ENCODE measurements at regions not wholly inside any gene's neighbourhood (a gene's known extent, or its start where the extent isn't known, plus 50 kb on each side); places are given as distances from the start of the nearest gene placed in this dataset.
A peak's percentile ranks its signal among the peaks of the same experiment; 100 is the strongest.

DNA sequence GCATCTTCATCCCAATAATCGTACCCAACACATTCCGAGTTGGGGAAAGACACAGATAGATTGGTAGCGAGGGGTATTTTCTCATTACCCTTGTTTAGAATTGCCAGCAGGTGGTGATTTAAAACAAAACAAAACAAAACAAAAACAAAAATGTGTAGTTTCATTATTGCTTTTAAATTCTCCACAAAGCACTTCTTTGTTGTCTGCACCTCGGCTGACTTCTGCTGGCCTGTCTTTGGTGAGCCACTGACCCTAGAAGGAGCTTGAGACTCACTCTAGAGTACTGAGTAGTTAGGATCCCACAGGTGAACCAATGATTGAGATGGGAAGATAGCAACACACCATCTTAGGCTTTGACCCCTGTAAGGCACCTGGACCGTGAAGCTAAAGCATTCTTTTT is 105.4 kb upstream of the BET1 start:
- no peak for DNase-seq

DNA sequence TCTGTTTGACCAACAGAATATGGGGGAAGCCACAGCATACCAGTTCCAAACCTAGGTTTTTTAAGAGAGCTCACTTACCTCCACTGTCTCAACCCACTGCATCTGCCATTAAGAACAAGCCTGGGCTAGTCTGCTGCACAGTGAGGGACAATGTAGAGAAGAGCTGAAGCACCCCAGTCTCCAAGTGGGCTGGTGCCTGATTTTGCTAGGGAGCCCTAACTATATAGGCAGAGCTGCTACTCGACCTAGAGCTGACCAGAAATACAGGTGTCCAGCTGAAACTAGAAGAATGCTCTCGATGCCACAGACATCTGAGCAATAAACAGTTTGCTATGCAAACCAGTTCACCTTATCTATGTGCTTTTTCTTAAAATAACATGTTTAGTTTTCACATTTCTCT is 106.9 kb upstream of the BET1 start:
- DNase-seq, result no peak

DNA sequence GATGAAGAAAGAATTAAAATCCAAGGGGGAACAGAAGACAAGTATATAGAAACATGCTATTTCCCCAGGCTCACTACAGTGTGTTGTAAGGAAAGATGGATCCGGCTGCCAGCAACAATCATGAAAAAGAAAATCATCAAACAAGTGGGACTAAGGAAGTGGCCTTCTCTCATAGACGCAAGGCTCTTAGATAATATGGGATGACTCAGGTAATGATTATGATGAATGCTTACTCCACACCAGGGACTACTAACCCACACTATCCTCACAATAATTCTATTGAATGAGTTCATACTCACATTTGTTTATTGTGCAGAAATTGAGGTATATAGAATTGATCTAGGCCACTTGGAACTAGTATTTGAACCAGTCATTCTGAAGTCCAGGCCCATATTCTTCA is 111.2 kb upstream of the BET1 start:
- DNase-seq, result peak; percentile 22

DNA sequence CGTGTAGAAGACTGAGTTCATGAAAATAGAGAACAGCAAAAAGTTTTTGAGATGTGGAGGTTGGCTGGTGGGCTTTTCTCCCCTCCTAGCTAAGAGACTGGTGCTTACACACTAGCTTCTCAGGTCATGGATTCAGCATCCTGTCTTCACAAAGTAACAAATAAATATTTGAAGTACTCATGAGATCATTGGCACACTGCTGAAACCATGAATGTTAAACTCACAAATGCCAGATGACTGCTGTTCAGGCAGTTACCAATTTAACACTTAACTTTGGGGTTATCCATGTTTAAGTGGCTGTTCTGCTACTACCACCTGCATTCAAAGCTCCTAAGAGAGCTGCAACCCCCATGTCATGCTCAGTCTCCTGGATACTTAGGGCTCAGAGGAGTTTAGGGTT is 119.0 kb upstream of the BET1 start:
- DNase-seq, result no peak

DNA sequence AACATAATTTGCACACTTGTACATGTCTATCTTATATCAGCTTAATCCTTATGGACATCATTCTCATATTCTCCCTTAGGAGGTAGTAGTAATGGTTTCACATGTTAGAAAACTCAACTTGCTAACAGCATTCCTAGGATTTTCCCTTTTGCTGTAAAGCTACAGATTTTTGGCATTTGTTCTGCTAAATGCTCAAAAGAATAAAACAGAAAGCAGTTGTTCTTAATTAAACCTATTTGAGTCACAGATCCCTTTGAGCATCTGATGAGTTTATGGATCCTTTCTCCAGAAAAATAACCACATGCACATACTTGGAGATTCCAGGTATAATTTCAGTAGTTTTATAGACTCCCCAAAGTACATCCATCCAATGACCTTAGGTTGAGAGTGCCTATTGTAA is 122.9 kb upstream of the BET1 start:
- peak; percentile 39 for DNase-seq

DNA sequence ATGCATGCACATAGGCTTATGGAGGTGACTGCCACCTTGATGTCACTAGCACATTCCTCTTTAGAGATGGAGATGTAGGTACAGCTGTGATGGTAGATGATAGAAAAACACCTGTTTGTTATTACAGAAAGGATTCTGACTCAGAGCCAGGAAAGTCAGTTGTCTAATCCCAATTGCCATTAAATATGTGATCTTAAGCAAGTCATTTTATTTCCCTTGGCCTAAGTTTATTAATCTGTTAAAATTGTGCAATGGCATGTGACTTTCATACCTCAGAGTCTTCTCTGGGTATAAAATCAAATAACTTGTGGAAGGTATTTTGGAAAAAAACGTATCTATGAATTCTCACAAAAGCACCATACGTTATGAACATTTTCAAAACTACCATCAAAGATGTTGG is 123.9 kb upstream of the BET1 start:
- no peak for DNase-seq

DNA sequence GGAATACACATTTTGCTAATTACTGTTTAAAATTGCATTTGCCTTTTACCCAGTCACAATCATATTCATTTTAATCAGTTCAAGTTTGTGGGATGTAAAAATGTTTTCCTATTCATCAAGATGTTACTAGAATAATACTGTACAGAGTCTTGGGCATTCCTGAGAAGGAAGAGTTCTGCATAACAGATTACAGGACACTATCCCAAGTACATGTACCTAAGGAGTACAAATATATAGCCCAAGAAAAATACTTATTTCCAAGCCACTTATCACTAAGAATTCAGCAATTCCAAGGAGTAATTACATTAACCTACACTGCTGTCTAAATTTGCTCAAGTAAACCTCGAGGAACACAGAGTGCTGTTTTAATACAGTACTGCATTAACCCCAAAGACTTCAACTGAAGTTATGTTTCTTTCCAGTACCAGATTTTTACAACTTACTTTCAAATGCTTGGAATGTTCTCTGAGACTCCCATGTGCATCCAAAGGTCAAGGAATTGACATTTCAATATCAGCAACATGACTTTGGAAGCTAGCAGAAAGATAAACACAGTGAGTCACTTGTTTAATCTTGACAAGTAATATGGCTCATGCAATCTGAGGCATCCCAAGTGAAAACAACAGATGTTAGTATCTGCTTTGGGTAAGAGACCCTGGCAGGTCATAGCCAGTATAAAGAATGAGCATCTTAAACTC is 125.4 kb upstream of the BET1 start:
- DNase-seq, result peak; percentile 85

DNA sequence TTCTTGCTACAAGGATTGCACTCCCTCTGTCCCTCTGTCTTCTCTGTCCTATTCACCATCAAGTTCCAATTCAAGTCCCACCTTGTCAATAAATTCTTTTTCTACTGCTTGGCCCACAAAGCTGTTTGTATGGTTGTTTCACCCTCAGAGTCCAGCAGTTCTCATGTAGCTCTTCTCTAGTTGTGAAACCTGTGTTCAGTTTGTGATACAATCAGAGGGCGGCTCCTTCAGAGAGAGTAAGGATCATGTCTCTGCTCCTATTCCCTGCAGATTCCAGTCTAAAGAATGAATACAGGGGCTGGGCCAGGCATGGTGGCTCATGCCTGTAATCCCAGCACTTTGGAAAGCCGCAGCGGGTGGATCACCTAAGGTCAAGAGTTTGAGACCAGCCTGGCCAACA is 126.6 kb upstream of the BET1 start:
- no peak for DNase-seq

DNA sequence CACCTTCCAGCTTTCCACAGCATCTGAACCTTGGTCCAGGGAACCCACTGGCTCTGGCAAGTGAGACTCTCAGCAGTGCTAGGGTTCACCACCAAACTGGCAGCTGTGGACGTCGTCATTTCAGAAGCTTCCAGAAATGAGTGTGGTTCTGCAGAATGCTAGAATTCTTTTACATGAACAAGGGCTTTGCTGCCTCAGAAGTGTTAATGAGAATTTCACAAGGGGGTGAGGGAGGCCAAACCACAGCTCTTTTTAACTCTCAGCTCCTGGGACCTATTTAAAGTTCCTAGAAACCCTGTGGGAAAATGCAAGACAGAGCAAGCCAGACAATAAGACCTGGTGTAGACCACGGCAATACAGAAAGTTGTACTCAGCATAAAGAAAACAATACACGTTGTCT is 129.3 kb upstream of the BET1 start:
- peak; percentile 38 for DNase-seq

DNA sequence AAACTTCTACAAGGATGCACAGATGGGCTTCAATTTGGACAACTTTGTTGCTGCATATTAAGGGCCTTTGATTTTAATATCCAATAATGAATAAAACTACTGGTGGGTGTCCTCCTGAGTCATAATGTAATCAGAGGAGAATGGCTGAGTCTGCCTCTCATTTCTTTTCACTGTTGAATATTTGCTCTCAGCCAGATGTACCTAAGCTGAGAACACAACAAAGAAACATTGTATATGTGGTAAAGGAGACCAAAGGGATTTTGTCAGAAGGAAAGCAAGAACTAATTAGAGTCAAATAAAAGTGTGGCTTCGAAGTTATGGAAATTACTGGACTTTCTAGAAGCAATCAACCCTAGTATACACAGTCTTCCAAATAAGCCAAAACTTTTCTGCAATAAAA is 131.0 kb upstream of the BET1 start:
- DNase-seq, result no peak

DNA sequence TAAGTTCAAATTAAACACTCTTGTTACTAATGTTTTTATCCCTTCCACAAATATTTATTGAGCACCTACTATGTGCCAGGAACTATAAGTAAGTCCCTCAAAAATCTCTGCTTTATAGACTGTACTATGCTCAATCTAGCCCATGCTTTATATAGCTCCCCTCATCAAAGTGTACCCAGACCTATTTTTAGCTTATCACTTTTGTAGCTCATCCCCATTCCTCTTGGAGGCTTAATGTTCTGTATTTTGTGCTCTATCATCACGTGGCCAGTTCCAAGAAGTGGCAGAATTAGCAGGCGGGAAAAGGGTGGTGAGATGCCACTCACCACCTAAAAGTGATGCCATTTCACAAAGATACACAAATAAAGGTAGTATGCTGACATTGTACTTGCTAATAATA is 138.1 kb upstream of the BET1 start:
- DNase-seq, result no peak

DNA sequence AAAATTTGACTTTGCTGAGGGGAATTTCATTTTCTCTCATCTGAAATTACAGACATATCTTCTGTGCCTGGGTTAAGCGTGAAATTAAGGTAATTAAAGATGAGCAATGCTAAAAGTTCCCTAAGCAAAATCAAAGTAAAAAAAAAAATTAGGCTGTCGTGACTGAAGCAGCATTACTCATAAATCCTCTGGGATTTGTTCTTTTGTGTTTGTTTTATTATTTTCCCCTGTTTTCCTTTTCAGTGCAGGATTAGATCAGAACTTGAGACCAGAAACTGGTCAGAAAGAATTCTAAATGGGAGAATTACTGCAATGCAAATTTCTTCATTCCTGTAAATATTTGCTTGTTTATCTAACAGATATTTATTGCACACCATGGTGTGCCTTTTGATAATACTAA is 141.4 kb upstream of the BET1 start:
- DNase-seq, result peak; percentile 53

DNA sequence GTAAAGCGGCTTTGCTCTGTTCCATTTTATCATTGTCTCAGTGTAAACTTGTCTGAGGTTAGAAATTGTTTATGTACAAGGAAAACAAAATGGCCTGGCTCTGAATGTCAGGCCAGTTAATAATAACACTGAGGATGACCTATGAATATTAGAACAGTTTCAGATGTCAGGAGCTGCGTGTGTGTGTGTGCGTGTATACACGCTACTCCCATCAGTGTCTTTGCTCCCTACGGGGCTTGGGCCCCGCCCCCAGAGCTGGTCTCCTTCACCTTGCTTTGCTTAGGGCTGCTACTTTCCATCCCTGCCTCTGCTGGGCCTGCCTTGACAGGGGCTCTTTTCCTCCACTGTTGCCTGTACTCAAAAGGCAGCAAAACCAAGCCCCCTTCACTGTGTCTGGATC is 142.3 kb upstream of the BET1 start:
- DNase-seq, result no peak

DNA sequence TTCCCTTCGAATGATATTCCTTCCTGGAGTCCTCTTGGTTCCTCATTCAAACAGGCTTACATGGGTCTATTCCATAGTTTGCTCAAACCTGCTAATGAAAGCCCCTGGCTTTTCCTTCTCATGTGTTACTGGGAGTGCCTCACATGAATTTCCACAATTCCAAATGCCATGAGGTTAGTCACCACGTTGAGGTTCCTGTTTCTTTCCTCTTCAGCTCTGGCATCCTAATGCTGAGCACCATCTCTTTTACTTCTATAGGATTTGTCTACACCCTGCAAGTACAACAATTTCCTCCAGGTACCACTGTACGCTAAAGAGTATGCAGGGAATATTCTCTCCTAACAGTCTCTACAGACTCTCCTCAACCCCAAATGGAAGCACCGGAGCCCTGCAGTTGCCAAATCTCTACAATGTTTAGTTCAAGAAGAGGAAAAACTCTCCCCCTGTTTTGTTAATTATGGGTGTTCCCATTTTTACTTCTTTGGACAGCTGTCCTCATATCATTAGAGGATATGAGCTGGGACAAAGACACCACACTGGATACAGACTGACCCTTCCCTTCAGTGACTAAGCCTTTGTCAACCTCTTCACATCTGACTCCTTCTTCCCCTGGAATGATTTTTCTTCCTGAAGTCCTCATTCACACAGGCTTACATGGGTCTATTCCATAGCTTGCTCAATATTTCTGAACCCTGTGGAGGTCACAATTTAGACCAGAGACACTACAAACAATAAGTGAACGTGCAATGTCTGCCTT is 145.8 kb upstream of the BET1 start:
- no peak for DNase-seq

DNA sequence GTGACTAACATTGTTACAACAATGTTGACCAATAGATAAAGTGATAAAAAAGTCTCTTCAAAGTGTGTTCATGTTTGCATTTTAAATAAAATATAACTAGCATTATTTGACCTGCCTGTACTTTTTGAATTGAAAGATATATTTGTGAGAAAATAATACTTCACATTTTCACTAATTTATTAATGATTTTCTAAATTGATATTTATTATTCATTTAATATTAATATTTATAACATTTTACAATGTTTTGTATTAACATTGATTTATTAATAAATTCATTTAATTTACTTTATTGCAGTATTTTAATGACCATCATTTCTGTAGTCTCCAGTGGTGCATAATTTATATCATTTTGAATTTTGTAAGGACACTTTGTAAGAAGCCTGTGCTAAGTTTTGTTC is 150.0 kb upstream of the BET1 start:
- DNase-seq, result no peak

DNA sequence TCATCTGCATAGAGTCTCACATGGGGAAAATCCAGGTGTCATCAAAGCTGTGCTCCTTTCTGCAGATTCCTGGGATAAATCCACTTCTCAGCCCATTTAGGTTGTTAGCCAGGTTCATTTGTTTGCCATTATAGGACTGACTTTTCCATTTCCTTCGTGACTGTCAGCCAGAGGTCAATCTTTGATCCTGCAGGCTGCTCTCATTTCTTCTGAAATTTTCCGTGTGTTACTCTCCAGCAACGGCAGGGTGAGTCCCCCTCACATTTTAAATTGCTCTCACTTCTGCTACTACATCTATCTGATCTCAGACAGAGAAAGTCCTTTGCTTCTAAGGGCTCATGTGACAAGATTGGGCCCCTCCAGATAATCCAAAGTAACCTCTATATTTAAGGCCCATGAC is 150.7 kb upstream of the BET1 start:
- no peak for DNase-seq

DNA sequence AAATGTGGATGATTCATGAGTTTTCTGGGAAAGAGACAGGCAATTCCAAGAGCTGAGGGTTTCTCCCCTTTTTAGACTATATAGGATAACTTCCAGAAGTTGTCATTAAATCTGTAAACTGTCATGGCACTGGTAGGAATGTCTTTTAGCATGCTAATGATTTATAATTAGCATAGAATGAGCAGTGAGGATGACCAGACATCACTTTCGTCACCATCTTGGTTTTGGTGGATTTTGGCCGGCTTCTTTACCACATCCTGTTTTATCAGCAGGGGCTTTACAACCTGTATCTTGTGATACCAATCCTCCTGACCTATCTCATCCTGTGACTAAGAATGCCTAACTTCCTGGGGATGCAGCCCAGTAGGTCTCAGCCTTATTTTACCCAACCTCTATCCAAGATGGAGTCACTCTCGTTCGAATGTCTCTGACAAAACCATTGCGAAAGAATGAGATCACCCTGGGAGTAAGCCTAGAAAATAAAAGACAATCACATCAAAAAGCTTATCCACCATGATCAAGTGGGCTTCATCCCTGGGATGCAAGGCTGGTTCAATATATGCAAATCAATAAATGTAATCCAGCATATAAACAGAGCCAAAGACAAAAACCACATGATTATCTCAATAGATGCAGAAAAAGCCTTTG is 153.6 kb upstream of the BET1 start:
- peak; percentile 81 for DNase-seq

DNA sequence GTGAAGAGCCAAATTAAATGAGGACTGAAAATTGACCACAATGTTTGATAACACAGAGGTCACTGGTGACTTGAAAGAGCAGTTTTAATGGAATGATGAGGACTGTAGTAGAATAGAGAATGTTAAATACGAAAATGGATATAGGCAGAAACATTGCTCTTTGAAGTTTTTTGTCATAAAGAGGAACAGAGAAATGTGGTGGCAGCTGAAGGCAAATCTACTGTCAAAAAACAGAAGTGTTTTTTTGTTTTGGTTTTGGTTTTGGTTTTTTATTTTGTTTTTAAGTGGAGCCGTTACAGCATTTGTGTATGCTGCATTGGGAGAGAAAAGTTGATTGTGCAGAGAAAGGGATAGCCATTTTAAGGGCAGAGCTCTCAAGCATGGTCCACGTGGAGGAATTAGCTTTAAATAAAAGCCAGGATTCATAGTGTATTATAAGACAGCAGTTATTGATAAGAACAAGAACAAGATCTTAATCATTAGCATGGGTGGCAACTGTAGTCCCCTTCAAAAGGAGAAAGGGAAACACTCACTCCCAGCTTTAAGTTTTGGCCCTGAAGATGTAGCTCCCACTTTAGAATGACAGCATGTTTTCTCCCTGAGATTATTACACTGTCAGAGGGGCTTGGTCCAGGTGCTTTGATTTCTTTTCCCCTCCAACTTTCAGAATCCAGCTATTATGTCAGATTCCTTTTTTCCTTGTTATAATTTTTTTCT is 156.7 kb upstream of the BET1 start:
- DNase-seq, result no peak

DNA sequence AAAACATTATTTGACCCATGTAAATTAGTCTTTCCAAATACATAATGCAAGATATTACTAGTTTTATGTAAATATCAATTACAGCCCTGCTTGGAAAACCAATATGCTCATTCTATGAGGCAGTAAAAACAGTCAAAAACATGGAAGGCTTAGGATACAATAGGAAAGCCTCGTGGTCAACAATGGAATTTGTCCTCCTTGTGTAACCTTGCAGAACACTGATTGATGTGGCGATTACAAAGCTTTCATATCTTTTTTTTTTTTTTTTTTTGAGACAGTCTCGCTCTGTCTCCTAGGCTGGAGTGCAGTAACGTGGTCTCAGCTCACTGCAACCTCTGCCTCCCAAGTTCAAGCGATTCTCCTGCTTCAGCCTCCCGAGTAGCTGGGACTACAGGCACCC is 157.3 kb upstream of the BET1 start:
- no peak for DNase-seq

DNA sequence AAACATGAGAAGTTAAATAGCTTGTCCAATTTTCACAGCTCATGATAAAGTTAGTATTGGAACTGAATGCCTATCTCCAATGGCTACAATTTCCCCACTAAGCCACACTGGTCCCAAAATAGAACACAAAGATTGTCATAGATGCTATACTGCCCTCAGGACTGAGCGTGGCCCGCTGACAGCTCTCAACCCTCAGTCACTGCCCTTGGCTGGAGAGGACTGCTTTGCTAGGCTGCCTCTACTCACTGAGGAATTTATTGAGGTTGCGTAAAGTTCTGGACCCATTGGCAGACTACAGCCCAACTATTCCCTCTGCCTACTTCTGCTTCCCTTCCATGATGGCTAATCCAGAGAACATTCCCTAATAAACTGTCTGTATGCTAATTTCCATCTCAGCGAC is 165.5 kb upstream of the BET1 start:
- DNase-seq, result no peak

DNA sequence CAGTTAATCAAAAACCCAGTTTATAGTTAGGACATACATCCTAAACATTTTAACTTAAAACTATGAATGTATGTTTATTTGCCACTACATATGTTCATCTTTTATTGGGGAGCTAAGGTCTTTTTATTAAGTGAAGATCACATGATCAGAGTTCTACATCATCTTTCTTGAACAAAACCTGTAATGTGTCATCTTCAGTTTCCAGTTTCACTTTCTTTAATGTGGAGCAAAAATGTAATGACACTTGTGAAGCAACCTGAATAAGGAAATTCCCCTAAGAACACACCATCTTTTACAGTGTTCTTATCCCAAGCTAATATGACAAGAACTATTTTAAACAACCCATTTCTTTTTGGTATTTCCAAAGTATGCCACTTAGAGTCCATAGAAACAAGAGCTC is 166.7 kb upstream of the BET1 start:
- DNase-seq, result no peak

DNA sequence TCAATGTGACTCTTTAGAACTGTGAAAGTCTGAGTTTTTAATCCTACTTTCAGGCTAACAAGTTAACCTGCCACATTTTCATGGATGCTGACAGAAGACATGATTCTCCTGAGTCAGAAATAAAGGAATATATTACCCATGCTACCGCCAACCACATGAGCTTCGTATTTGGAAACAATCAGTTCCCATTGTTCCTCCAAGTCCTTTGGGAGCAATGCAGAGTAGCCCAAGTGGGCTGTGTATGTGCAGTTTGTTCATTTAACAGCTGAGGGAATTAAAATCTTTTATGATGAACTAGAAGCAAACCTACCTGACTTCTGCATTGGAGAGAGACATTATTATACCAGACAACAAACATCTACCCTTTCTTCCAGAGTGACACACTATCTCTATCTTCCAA is 169.3 kb upstream of the BET1 start:
- no peak for DNase-seq

DNA sequence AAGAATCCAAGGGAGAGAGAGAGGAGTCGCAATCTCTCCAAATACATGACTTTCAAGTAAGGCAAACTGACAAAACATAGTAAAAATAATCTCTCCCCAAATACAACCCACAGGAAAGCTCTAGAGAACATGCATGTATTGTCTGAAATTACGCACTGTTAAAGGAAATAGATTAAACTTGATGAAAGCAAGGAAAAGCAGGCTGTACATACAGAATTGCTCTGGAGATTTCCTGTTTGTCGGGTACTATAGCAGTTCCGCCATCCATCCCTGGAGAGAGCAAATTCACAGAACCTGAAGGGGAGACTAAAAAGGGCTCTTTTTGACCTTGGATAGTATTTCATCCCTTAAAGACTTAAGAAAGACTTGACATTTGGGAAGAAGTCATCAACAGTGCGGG is 170.2 kb upstream of the BET1 start:
- no peak for DNase-seq

DNA sequence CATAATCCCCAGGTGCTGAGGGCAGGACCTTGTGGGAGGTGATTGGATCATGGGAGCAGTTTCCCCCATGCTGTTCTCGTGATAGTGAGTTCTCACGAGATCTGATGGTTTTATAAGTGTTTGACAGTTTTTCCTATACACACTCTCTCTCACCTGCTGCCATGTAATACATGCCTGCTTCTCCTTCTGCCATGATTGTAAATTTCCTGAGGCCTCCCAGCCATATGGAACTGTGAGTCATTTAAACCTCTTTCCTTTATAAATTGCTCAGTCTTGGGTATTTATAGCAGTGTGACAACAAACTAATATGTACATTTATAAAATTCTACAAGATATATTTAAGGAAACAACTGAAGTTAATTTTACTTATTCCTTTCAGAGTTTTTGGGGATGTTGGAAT is 170.8 kb upstream of the BET1 start:
- DNase-seq, result no peak

Data from fibroblast of skin of right biceps (primary cell).